Lung (tissue), 11 donors: ENCODE measurements at regions not wholly inside any gene's neighbourhood (a gene's known extent, or its start where the extent isn't known, plus 50 kb on each side); places are given as distances from the start of the nearest gene placed in this dataset.

Experiments used
- ATAC-seq: fragments of 200-7000 bp; cut with Tn5 transposase; one replicate; pipeline ENCODE4 v1.9.1; 2020; ENCODE audit warnings: moderate number of reproducible peaks; ENCODE audit not compliant: insufficient read depth, low FRiP score
- DNase-seq, 3 donors: peaks; one replicate each; pipeline ENCODE4 v3.0.0-alpha.2; 2013 to 2017
- H3K27ac ChIP-seq, 2 donors: one replicate each; pipeline ENCODE4 v1.5.1; 2013; ENCODE audit warnings: mild to moderate bottlenecking in 2 of 2, moderate library complexity in 2 of 2, control low read depth in 1 of 2, inconsistent platforms in 1 of 2, low read depth in 1 of 2, low read length in 1 of 2
- H3K27me3 ChIP-seq, 3 donors: one replicate each; pipeline ENCODE4 v1.5.1; 2013; ENCODE audit warnings: low read length in 2 of 3; ENCODE audit not compliant: control insufficient read depth in 3 of 3, insufficient read depth in 3 of 3
- H3K36me3 ChIP-seq, 4 donors: one replicate each; pipeline ENCODE4 v1.5.1; 2013; ENCODE audit warnings: low read length in 4 of 4, mild to moderate bottlenecking in 1 of 4, moderate library complexity in 1 of 4; ENCODE audit not compliant: control insufficient read depth in 4 of 4, insufficient read depth in 4 of 4
- H3K4me1 ChIP-seq, 5 donors: one replicate each; pipeline ENCODE4 v1.5.1; 2013; ENCODE audit warnings: low read length in 5 of 5, mild to moderate bottlenecking in 2 of 5, moderate library complexity in 1 of 5; ENCODE audit not compliant: control insufficient read depth in 5 of 5, insufficient read depth in 5 of 5
- H3K4me3 ChIP-seq: one replicate; pipeline ENCODE4 v1.5.1; 2013; ENCODE audit warnings: mild to moderate bottlenecking, control low read depth, moderate library complexity
- H3K9ac ChIP-seq, 2 donors: one replicate each; pipeline ENCODE4 v1.5.1; 2013; ENCODE audit warnings: low read length in 2 of 2, control low read depth in 1 of 2; ENCODE audit not compliant: insufficient read depth in 1 of 2
- H3K9me3 ChIP-seq, 4 donors: one replicate each; pipeline ENCODE4 v1.5.1; 2013; ENCODE audit warnings: low read length in 3 of 4, mild to moderate bottlenecking in 1 of 4, moderate library complexity in 1 of 4; ENCODE audit not compliant: control insufficient read depth in 4 of 4, insufficient read depth in 3 of 4
- WGBS, 2 donors: extraction: QIAGEN DNeasy Blood & Tissue Kit; methylation state at CpG; one replicate each; pipeline ENCODE4 v1.1.7; 2013; 5-methylcytosine and 5-hydroxymethylcytosine counted together
- TF ChIP-seq, protein P1 (sequence below): IDR thresholded peaks from 2 replicates; pipeline ENCODE4 v1.5.1; 2012; ENCODE audit warnings: mild to moderate bottlenecking; ENCODE audit errors: control extremely low read depth, extremely low read depth
- donor health status: control.
- donor health status: control.
- donor health status: Bipolar disorder and iron deficiency.
- donor health status: healthy.
- donor health status: DM: yes; HTN: yes; CAD: no.

- H3K4me3 ChIP-seq: no peak overlapping the region
- peaks cover 0 to 5% (median 0%) of the 10 kb centered on the region in 5 donors for H3K4me1 ChIP-seq
- H3K27ac ChIP-seq: no peak overlapping the region
- 38 to 50% methylated on average over 1 of the region's 1 CpG for WGBS, 2 donors
- DNase-seq: no peak
- TF ChIP-seq, protein P1, sequence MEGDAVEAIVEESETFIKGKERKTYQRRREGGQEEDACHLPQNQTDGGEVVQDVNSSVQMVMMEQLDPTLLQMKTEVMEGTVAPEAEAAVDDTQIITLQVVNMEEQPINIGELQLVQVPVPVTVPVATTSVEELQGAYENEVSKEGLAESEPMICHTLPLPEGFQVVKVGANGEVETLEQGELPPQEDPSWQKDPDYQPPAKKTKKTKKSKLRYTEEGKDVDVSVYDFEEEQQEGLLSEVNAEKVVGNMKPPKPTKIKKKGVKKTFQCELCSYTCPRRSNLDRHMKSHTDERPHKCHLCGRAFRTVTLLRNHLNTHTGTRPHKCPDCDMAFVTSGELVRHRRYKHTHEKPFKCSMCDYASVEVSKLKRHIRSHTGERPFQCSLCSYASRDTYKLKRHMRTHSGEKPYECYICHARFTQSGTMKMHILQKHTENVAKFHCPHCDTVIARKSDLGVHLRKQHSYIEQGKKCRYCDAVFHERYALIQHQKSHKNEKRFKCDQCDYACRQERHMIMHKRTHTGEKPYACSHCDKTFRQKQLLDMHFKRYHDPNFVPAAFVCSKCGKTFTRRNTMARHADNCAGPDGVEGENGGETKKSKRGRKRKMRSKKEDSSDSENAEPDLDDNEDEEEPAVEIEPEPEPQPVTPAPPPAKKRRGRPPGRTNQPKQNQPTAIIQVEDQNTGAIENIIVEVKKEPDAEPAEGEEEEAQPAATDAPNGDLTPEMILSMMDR: no peak
- no peak for ATAC-seq
- peaks cover 0 to 2% (median 0%) of the 10 kb centered on the region in 4 donors for H3K9me3 ChIP-seq
- no peak overlapping the region for H3K9ac ChIP-seq
- H3K36me3 ChIP-seq: no peaks in the 10 kb centered on the region
- H3K27me3 ChIP-seq: no peaks in the 10 kb centered on the region
Measured at GRCh38 chr18:22728481-22729105, 204.5 kb upstream of the RBBP8 start.

DNA sequence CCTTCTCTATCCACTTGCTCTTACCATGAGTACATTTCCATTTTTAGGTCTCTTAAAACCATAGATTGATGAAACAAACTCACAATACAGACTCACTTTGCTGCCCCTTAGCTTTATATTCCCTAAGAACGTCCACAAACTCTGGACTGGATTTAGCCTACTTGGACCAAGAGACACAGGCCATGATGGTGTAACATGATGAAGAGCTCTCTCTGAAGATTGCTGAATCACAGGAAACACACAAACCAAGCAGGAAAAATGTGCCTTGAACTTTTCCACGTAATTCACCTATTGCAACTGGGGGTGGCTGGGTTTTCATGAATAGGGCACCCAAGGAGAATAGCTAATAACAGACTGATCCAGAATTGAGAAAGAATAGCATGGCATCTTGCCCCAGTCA is 201.7 kb upstream of the RBBP8 start:
- no peak for ATAC-seq

GRCh38 chr18:22734105-22734661 is 198.9 kb upstream of the RBBP8 start:
- WGBS, 2 donors: 75 to 82% methylated on average over 4 of the region's 4 CpGs

More for the DNA sequence above, 201.7 kb upstream of the RBBP8 start:
- no peaks in the 10 kb centered on the region for H3K9me3 ChIP-seq
- WGBS, 2 donors: 14 to 40% methylated on average over 2 of the region's 2 CpGs
- no peak overlapping the region for H3K4me3 ChIP-seq
- H3K27ac ChIP-seq: no peak overlapping the region
- H3K4me1 ChIP-seq: peaks cover 0 to 5% (median 0%) of the 10 kb centered on the region in 5 donors
- H3K9ac ChIP-seq: no peak overlapping the region
- no peaks in the 10 kb centered on the region for H3K36me3 ChIP-seq
- TF ChIP-seq, protein P1: no peak
- no peak for DNase-seq
- H3K27me3 ChIP-seq: no peaks in the 10 kb centered on the region

More at GRCh38 chr18:22734105-22734661, 198.9 kb upstream of the RBBP8 start:
- Histone ChIP-seq H3K4me3 (no peak overlapping the region), H3K27ac (no peak overlapping the region), H3K27me3 (no peaks in the 10 kb centered on the region), H3K36me3 (no peaks in the 10 kb centered on the region), H3K9me3 (no peaks in the 10 kb centered on the region), H3K4me1 (peaks cover 0 to 5% (median 0%) of the 10 kb centered on the region in 5 donors), H3K9ac (no peak overlapping the region)
- no peak for DNase-seq
- TF ChIP-seq, protein P1: no peak
- ATAC-seq: no peak
